ENCODE measurements at regions not wholly inside any gene's neighbourhood (a gene's known extent, or its start where the extent isn't known, plus 50 kb on each side); places are given as distances from the start of the nearest gene placed in this dataset.

- H3K4me1 ChIP-seq, result peaks cover 12% of the 10 kb centered on the region
Measured at GRCh38 chr6:12436224-12436623, 146.1 kb downstream of the EDN1 start.

DNA sequence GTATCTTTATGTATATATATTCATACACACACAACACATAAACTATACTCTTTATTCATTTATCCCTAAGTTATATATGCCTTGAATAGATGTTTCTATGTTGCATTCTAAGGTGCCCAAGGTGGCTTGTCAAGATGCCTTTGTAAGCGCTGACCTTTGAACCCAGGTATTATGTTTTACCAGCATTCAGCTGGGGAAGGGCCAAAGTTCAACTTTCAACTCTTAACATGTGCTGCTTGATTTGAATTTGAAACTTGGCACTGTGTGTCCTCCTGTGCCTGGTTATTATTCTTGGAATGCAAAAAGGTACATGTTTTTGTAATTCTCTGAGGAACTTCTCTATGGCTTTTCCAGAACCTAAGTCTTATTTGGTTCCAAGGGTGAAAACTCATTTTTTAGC, 146.5 kb downstream of the EDN1 start:
- intact Hi-C loops (cut with micrococcal nuclease), result no loop called here
- no peak for DNase-seq
- Histone ChIP-seq H3K9me3 (replicated peaks) (peaks cover 25% of the 10 kb centered on the region), H3K27me3 (ENCODE audit: low read depth) (no peaks in the 10 kb centered on the region), H3K4me3 (no peak overlapping the region), H3K27ac (replicated peaks) (no peak overlapping the region), H3K36me3 (no peaks in the 10 kb centered on the region), H3K4me1 (peaks cover 12% of the 10 kb centered on the region)
- TF ChIP-seq CTCF (IDR thresholded peaks at IDR 0.05; ENCODE audit: borderline replicate concordance), result no peak

More at GRCh38 chr6:12436224-12436623, 146.1 kb downstream of the EDN1 start:
- DNase-seq, result no peak
- Histone ChIP-seq H3K4me3 (no peak overlapping the region), H3K9me3 (replicated peaks) (peaks cover 25% of the 10 kb centered on the region), H3K36me3 (no peaks in the 10 kb centered on the region), H3K27ac (replicated peaks) (no peak overlapping the region), H3K27me3 (ENCODE audit: low read depth) (no peaks in the 10 kb centered on the region)
- no peak for TF ChIP-seq CTCF (IDR thresholded peaks at IDR 0.05; ENCODE audit: borderline replicate concordance)
- intact Hi-C loops (cut with micrococcal nuclease), result no loop called here

DNA sequence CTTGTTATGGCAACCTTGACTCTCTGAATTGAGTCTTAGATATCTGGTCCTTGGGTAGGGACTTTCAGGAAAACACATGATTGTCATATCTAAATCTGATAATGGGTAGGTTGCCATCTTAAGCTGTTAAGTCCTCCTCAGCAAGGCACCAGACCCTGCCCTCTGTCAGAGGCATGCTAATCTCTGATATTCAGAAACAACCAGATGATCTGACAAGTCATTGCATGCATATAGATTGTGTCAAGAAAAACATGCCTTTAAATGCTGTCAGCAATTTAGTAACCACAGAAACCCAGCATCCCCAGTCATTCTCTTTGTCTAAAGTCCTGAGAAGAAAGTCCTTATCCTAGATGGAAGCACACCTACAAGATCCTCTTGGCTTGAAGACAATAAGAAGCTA, 149.1 kb downstream of the EDN1 start:
- no peak for TF ChIP-seq CTCF (IDR thresholded peaks at IDR 0.05; ENCODE audit: borderline replicate concordance)
- Histone ChIP-seq H3K4me1 (peaks cover 12% of the 10 kb centered on the region), H3K9me3 (replicated peaks) (peaks cover 13% of the 10 kb centered on the region), H3K36me3 (no peaks in the 10 kb centered on the region), H3K27ac (replicated peaks) (no peak overlapping the region), H3K4me3 (no peak overlapping the region), H3K27me3 (ENCODE audit: low read depth) (no peaks in the 10 kb centered on the region)
- no peak for DNase-seq
- intact Hi-C loops (cut with micrococcal nuclease), result no loop called here

- peaks cover 12% of the 10 kb centered on the region for H3K4me1 ChIP-seq
- TF ChIP-seq CTCF (IDR thresholded peaks at IDR 0.05; ENCODE audit: borderline replicate concordance), result no peak
- no peak overlapping the region for H3K27ac ChIP-seq (replicated peaks)
- DNase-seq, result no peak
- intact Hi-C loops (cut with micrococcal nuclease), result no loop called here
- H3K4me3 ChIP-seq, result no peak overlapping the region
- no peaks in the 10 kb centered on the region for H3K27me3 ChIP-seq (ENCODE audit: low read depth)
- peaks cover 5% of the 10 kb centered on the region for H3K9me3 ChIP-seq (replicated peaks)
- H3K36me3 ChIP-seq, result no peaks in the 10 kb centered on the region
Measured at GRCh38 chr6:12440981-12441380, 150.8 kb downstream of the EDN1 start.

GRCh38 chr6:12442455-12442854, 152.3 kb downstream of the EDN1 start:
- no peak for TF ChIP-seq CTCF (IDR thresholded peaks at IDR 0.05; ENCODE audit: borderline replicate concordance)
- peak overlapping the region; percentile 33 for H3K27ac ChIP-seq (replicated peaks)
- intact Hi-C loops (cut with micrococcal nuclease), result no loop called here
- H3K4me1 ChIP-seq, result no peaks in the 10 kb centered on the region
- peaks cover 5% of the 10 kb centered on the region for H3K9me3 ChIP-seq (replicated peaks)
- H3K4me3 ChIP-seq, result no peak overlapping the region
- H3K27me3 ChIP-seq (ENCODE audit: low read depth), result no peaks in the 10 kb centered on the region
- H3K36me3 ChIP-seq, result no peaks in the 10 kb centered on the region
- DNase-seq, result no peak

DNA sequence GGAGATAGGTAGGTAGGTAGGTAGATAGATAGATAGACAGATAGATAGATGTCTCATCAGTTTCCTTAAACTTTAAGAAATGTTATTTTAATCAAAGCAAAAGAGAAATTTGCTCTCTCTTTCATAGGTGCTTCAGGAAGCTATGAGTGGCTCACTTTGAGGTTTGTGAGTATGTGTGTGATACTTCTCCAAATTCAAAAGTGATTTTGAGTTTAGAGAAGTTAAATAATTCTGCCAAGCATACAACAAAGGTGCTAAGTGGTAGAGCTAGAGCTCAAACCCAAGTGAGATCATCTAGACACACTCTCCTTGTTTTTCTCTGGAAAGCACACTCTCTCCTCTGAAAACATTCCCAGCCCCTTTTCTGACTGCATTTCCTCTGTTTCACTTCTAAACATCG, 156.2 kb downstream of the EDN1 start:
- no peak overlapping the region for H3K27ac ChIP-seq (replicated peaks)
- no peaks in the 10 kb centered on the region for H3K4me1 ChIP-seq
- no peaks in the 10 kb centered on the region for H3K27me3 ChIP-seq (ENCODE audit: low read depth)
- intact Hi-C loops (cut with micrococcal nuclease), result no loop called here
- H3K9me3 ChIP-seq (replicated peaks), result no peaks in the 10 kb centered on the region
- TF ChIP-seq CTCF (IDR thresholded peaks at IDR 0.05; ENCODE audit: borderline replicate concordance), result no peak
- no peaks in the 10 kb centered on the region for H3K36me3 ChIP-seq
- no peak overlapping the region for H3K4me3 ChIP-seq
- DNase-seq, result no peak

Data from left ventricle myocardium inferior (tissue), 1 donor.